ENCODE measurements at regions not wholly inside any gene's neighbourhood (a gene's known extent, or its start where the extent isn't known, plus 50 kb on each side); places are given as distances from the start of the nearest gene placed in this dataset.

GRCh38 chr18:47407736-47408135 is 156.3 kb upstream of the SKOR2 start:
- TF ChIP-seq CTCF (IDR thresholded peaks at IDR 0.05; ENCODE audit: extremely low read depth in 1 of 2, insufficient read depth in 1 of 2, low read depth in 1 of 2, low read length in 2 of 2) (no peak), MYC (IDR thresholded peaks at IDR 0.05; ENCODE audit: low read depth, low read length) (no peak)
